ENCODE measurements at regions not wholly inside any gene's neighbourhood (a gene's known extent, or its start where the extent isn't known, plus 50 kb on each side); places are given as distances from the start of the nearest gene placed in this dataset.

DNA sequence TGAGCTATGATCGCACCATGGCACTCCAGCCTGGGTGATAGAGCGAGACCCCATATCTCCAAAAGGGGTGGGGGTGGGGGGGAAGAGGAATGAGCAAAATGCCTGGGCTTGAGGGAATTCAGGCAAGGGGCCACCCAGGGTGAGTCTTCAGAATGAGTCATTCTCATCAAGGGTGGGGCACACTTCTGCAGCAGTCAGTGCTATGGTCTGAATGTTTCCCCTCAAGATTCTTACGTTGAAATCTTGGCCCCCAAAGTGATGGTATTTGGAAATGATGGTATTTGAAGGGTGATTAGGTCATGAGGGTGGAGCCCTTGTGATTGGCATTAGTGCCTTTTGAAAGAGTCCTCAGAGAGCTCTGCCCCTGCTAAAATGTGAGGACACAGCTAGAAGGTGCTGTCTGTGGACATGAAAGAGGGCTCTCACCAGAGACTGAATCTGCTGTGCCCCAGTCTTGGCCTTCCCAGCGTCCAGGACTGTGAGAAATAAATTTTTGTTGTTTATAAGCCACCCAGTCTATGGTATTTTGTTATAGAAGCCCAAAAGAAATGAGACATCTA is 86.4 kb upstream of the THY1 start:
- Mint-ChIP-seq H3K36me3 (ENCODE audit: insufficient read depth, unreplicated experiment) (no peaks in the 10 kb centered on the region), H3K4me1 (ENCODE audit: insufficient read depth, unreplicated experiment) (peaks cover 8% of the 10 kb centered on the region), H3K27ac (ENCODE audit: low read depth, unreplicated experiment) (no peak overlapping the region), H3K9me3 (ENCODE audit: unreplicated experiment) (no peaks in the 10 kb centered on the region), H3K4me3 (ENCODE audit: unreplicated experiment) (no peak overlapping the region), H3K27me3 (ENCODE audit: insufficient read depth, unreplicated experiment) (peaks cover 33% of the 10 kb centered on the region)
- ChIA-PET POLR2A (interaction anchor here (0.7 to 1.2 kb wide), 2 partner anchors 18 to 19 kb away, joined by 3 to 4 read pairs; no protein-coding TSS in a partner anchor), CTCF (interaction anchor here (0.6 to 1.1 kb wide), 3 partner anchors 506 to 799 kb away, joined by 3 to 5 read pairs (median 3); no protein-coding TSS in a partner anchor)
- BruUV-seq (replicated peaks) = no TSS peak
- TF ChIP-seq, protein P1, sequence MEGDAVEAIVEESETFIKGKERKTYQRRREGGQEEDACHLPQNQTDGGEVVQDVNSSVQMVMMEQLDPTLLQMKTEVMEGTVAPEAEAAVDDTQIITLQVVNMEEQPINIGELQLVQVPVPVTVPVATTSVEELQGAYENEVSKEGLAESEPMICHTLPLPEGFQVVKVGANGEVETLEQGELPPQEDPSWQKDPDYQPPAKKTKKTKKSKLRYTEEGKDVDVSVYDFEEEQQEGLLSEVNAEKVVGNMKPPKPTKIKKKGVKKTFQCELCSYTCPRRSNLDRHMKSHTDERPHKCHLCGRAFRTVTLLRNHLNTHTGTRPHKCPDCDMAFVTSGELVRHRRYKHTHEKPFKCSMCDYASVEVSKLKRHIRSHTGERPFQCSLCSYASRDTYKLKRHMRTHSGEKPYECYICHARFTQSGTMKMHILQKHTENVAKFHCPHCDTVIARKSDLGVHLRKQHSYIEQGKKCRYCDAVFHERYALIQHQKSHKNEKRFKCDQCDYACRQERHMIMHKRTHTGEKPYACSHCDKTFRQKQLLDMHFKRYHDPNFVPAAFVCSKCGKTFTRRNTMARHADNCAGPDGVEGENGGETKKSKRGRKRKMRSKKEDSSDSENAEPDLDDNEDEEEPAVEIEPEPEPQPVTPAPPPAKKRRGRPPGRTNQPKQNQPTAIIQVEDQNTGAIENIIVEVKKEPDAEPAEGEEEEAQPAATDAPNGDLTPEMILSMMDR (IDR thresholded peaks at IDR 0.05; ENCODE audit: unreplicated experiment) = no peak
- DNase-seq (ENCODE audit: unreplicated experiment) = no peak
- intact Hi-C loops (cut with micrococcal nuclease) = no loop called here

DNA sequence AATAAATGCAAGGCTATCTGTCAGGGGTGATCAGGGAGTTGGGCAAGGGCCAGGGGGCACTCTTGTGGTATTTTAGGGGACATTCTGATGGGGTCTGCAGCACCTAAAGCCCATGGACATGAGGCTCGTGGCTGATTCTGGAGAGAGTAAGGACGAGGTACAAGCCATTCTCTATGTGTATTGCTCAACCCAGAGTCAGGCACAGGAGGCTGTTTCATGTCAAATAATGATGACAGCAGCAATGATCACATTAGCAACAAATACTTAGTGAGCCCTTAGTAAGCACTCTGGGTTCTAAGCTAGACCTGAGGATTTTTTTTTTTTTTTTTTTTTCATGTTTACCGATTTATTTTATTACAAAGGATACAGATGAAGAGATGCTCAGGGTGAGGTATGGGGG is 83.5 kb upstream of the THY1 start:
- intact Hi-C loops (cut with micrococcal nuclease) = no loop called here
- H3K27ac Mint-ChIP-seq (ENCODE audit: low read depth, unreplicated experiment) = no peak overlapping the region
- H3K27me3 Mint-ChIP-seq (ENCODE audit: insufficient read depth, unreplicated experiment) = peaks cover 14% of the 10 kb centered on the region
- H3K4me3 Mint-ChIP-seq (ENCODE audit: unreplicated experiment) = no peak overlapping the region
- CTCF ChIA-PET = interaction anchor here (0.6 kb wide), 1 partner anchor 221 kb away, joined by 3 read pairs; no protein-coding TSS in a partner anchor
- TF ChIP-seq, protein P1 (IDR thresholded peaks at IDR 0.05; ENCODE audit: unreplicated experiment) = no peak
- DNase-seq (ENCODE audit: unreplicated experiment) = no peak
- no peaks in the 10 kb centered on the region for H3K36me3 Mint-ChIP-seq (ENCODE audit: insufficient read depth, unreplicated experiment)
- BruUV-seq (replicated peaks) = no TSS peak
- POLR2A ChIA-PET = no interaction called here
- H3K4me1 Mint-ChIP-seq (ENCODE audit: insufficient read depth, unreplicated experiment) = peaks cover 8% of the 10 kb centered on the region
- H3K9me3 Mint-ChIP-seq (ENCODE audit: unreplicated experiment) = peaks cover 5% of the 10 kb centered on the region

DNA sequence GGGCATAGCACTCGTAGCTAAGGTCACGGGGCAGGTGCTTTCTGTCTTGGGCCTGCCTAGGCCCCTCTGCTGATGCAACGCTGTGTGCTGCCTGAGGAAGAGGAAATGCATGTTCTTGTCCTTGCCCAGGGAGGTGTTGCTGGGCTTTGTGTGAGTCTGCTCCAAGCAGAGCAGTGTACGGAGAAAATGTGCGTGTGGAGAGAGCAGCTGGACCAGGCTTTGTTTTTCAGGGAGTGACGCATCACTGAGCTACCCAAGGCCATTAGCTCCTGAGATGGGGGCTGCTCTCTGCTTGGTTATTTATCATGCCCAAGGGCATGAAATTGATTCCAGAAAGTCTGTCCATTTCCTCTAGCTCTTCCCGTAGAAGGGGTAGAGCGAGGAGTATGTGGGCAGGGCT is 82.9 kb upstream of the THY1 start:
- intact Hi-C loops (cut with micrococcal nuclease) = no loop called here
- Mint-ChIP-seq H3K36me3 (ENCODE audit: insufficient read depth, unreplicated experiment) (no peaks in the 10 kb centered on the region), H3K9me3 (ENCODE audit: unreplicated experiment) (peaks cover 5% of the 10 kb centered on the region), H3K4me3 (ENCODE audit: unreplicated experiment) (no peak overlapping the region), H3K27me3 (ENCODE audit: insufficient read depth, unreplicated experiment) (peaks cover 19% of the 10 kb centered on the region), H3K4me1 (ENCODE audit: insufficient read depth, unreplicated experiment) (peaks cover 8% of the 10 kb centered on the region), H3K27ac (ENCODE audit: low read depth, unreplicated experiment) (no peak overlapping the region)
- TF ChIP-seq, protein P1 (IDR thresholded peaks at IDR 0.05; ENCODE audit: unreplicated experiment) = no peak
- no TSS peak for BruUV-seq (replicated peaks)
- POLR2A ChIA-PET = no interaction called here
- DNase-seq (ENCODE audit: unreplicated experiment) = no peak
- CTCF ChIA-PET = interaction anchor here (0.6 to 2.2 kb wide), 4 partner anchors 164 to 603 kb away, joined by 3 to 10 read pairs (median 4); no protein-coding TSS in a partner anchor

DNA sequence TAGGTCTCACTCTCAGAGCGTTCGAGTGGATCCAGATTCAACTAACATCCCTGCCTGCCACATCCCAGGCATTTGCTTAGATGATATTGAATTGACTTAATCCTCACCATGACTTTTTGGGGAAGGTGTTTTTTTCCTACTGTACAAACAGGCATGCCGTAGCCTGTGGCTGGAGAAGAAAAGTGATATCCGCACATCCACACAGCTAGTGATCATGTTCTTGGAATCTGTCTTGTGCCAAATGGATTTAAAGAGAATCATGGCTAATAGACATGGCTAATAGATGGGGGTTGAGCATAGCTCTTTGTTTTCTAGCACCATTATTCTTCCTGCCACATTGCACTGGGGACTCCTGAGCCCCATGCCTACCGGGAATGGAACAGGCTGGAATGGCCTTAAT is 82.1 kb upstream of the THY1 start:
- intact Hi-C loops (cut with micrococcal nuclease) = no loop called here
- H3K36me3 Mint-ChIP-seq (ENCODE audit: insufficient read depth, unreplicated experiment) = no peaks in the 10 kb centered on the region
- TF ChIP-seq, protein P1 (IDR thresholded peaks at IDR 0.05; ENCODE audit: unreplicated experiment) = no peak
- POLR2A ChIA-PET = no interaction called here
- peaks cover 4% of the 10 kb centered on the region for H3K4me1 Mint-ChIP-seq (ENCODE audit: insufficient read depth, unreplicated experiment)
- H3K9me3 Mint-ChIP-seq (ENCODE audit: unreplicated experiment) = peaks cover 5% of the 10 kb centered on the region
- peaks cover 27% of the 10 kb centered on the region for H3K27me3 Mint-ChIP-seq (ENCODE audit: insufficient read depth, unreplicated experiment)
- H3K4me3 Mint-ChIP-seq (ENCODE audit: unreplicated experiment) = no peak overlapping the region
- no TSS peak for BruUV-seq (replicated peaks)
- no peak for DNase-seq (ENCODE audit: unreplicated experiment)
- H3K27ac Mint-ChIP-seq (ENCODE audit: low read depth, unreplicated experiment) = no peak overlapping the region
- CTCF ChIA-PET = interaction anchor here (0.5 to 2.2 kb wide), 4 partner anchors 17 to 1948 kb away, joined by 3 to 10 read pairs (median 3); partner anchors contain the start of gene SORL1-AS1

Measured in MCF 10A (cell line).